ENCODE measurements at regions not wholly inside any gene's neighbourhood (a gene's known extent, or its start where the extent isn't known, plus 50 kb on each side); places are given as distances from the start of the nearest gene placed in this dataset.

- DNase-seq (ENCODE audit: low read depth in 2 of 2), result no peak
These were observed 898.9 kb upstream of the MAN1A1 start for GRCh38 chr6:120248451-120248850.

- no peak for DNase-seq (ENCODE audit: low read depth in 2 of 2)
These were observed 887.7 kb upstream of the MAN1A1 start for GRCh38 chr6:120237221-120237620.

GRCh38 chr6:120230008-120230407 lies 880.4 kb upstream of the MAN1A1 start:
- DNase-seq (ENCODE audit: low read depth in 2 of 2), result no peak

- DNase-seq (ENCODE audit: low read depth in 2 of 2), result no peak
These were observed 878.7 kb upstream of the MAN1A1 start for GRCh38 chr6:120228297-120228696.

GRCh38 chr6:120219339-120219738 lies 869.8 kb upstream of the MAN1A1 start:
- DNase-seq (ENCODE audit: low read depth in 2 of 2), result no peak

GRCh38 chr6:120214088-120214499 lies 864.5 kb upstream of the MAN1A1 start:
- DNase-seq (ENCODE audit: low read depth in 2 of 2), result no peak

GRCh38 chr6:120211955-120212792 lies 862.6 kb upstream of the MAN1A1 start:
- no peak for DNase-seq (ENCODE audit: low read depth in 2 of 2)

- DNase-seq (ENCODE audit: low read depth in 2 of 2), result no peak
These were observed 853.3 kb upstream of the MAN1A1 start for GRCh38 chr6:120202878-120203277.

- no peak for DNase-seq (ENCODE audit: low read depth in 2 of 2)
These were observed 851.3 kb upstream of the MAN1A1 start for GRCh38 chr6:120200853-120201252.

- DNase-seq (ENCODE audit: low read depth in 2 of 2), result no peak
These were observed 848.5 kb upstream of the MAN1A1 start for GRCh38 chr6:120198033-120198432.

- DNase-seq (ENCODE audit: low read depth in 2 of 2), result no peak
These were observed 836.5 kb upstream of the MAN1A1 start for GRCh38 chr6:120186080-120186479.

GRCh38 chr6:120173250-120173649 lies 823.7 kb upstream of the MAN1A1 start:
- DNase-seq (ENCODE audit: low read depth in 2 of 2), result no peak

GRCh38 chr6:120164531-120164930 lies 815.0 kb upstream of the MAN1A1 start:
- no peak for DNase-seq (ENCODE audit: low read depth in 2 of 2)

GRCh38 chr6:120157873-120158272 lies 808.3 kb upstream of the MAN1A1 start:
- DNase-seq (ENCODE audit: low read depth in 2 of 2), result no peak

GRCh38 chr6:120147071-120147871 lies 797.7 kb upstream of the MAN1A1 start:
- DNase-seq (ENCODE audit: low read depth in 2 of 2), result no peak

- no peak for DNase-seq (ENCODE audit: low read depth in 2 of 2)
These were observed 792.0 kb upstream of the MAN1A1 start for GRCh38 chr6:120141601-120142000.

GRCh38 chr6:120137492-120137891 lies 787.9 kb upstream of the MAN1A1 start:
- no peak for DNase-seq (ENCODE audit: low read depth in 2 of 2)

GRCh38 chr6:120129228-120129627 lies 779.7 kb upstream of the MAN1A1 start:
- no peak for DNase-seq (ENCODE audit: low read depth in 2 of 2)

GRCh38 chr6:120122401-120122800 lies 772.8 kb upstream of the MAN1A1 start:
- DNase-seq (ENCODE audit: low read depth in 2 of 2), result no peak

GRCh38 chr6:120116343-120116742 lies 766.8 kb upstream of the MAN1A1 start:
- no peak for DNase-seq (ENCODE audit: low read depth in 2 of 2)

- DNase-seq (ENCODE audit: low read depth in 2 of 2), result no peak
These were observed 763.4 kb upstream of the MAN1A1 start for GRCh38 chr6:120112980-120113379.

GRCh38 chr6:120111001-120111400 lies 761.4 kb upstream of the MAN1A1 start:
- no peak for DNase-seq (ENCODE audit: low read depth in 2 of 2)
